Astrocyte (in vitro differentiated cells and primary cell): ENCODE measurements at regions not wholly inside any gene's neighbourhood (a gene's known extent, or its start where the extent isn't known, plus 50 kb on each side); places are given as distances from the start of the nearest gene placed in this dataset.

Experiments
- CTCF ChIP-seq: IDR thresholded peaks from 2 replicates; pipeline ENCODE4 v1.5.1; 2011; ENCODE audit warnings: low read depth, mild to moderate bottlenecking, inconsistent platforms, low read length, moderate library complexity; ENCODE audit not compliant: insufficient read depth
- EZH2 ChIP-seq: IDR thresholded peaks from 2 replicates; pipeline ENCODE4 v1.6.1; 2012; ENCODE audit warnings: mild to moderate bottlenecking, low read length, inconsistent platforms; ENCODE audit not compliant: insufficient read depth

GRCh38 chr4:111639120-111639690 lies 506.0 kb upstream of the FAM241A start:
- TF ChIP-seq CTCF = no peak
- TF ChIP-seq EZH2 = no peak
